HG02759 (cell line): ENCODE measurements at regions not wholly inside any gene's neighbourhood (a gene's known extent, or its start where the extent isn't known, plus 50 kb on each side); places are given as distances from the start of the nearest gene placed in this dataset.

Experiments used
- ATAC-seq: cut with Tn5 transposase; IDR thresholded peaks from one replicate; pipeline ENCODE4 v1.9.1; 2021; ENCODE audit warnings: mild to moderate bottlenecking, moderate library complexity; ENCODE audit not compliant: unreplicated experiment

- ATAC-seq, result no peak
These were observed 68.6 kb upstream of the DIO3 start for GRCh38 chr14:101492716-101493115.

- no peak for ATAC-seq
These were observed 66.5 kb upstream of the DIO3 start for GRCh38 chr14:101494826-101495225.

- ATAC-seq, result no peak
These were observed 66.0 kb upstream of the DIO3 start for GRCh38 chr14:101495284-101495683.

GRCh38 chr14:101495827-101496775 is 65.2 kb upstream of the DIO3 start:
- ATAC-seq, result no peak

- no peak for ATAC-seq
These were observed 64.3 kb upstream of the DIO3 start for GRCh38 chr14:101496776-101497683.

GRCh38 chr14:101497684-101498525 is 63.4 kb upstream of the DIO3 start:
- no peak for ATAC-seq

GRCh38 chr14:101498526-101498860 is 62.8 kb upstream of the DIO3 start:
- ATAC-seq, result no peak

- ATAC-seq, result no peak
These were observed 62.2 kb upstream of the DIO3 start for GRCh38 chr14:101499080-101499479.

DNA sequence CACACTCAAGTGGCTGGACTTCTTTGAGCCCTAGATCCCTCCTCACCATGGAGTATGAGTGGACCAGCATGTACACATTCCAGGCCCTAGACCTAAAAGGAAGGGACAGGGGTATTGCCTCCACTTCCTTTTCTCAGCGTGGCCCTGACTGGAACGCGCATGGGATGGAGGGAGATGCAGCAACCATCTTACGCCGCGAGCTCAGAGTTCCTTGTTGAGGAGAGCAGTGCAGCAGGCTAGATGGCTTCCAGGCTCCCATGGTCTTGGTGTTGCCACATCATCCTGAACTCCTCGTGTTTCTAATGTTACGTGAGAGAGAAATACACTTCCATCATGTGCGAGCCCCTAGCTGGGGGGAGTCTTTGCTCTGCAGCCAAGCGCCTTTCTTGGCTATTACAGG is 61.8 kb upstream of the DIO3 start:
- ATAC-seq, result no peak

DNA sequence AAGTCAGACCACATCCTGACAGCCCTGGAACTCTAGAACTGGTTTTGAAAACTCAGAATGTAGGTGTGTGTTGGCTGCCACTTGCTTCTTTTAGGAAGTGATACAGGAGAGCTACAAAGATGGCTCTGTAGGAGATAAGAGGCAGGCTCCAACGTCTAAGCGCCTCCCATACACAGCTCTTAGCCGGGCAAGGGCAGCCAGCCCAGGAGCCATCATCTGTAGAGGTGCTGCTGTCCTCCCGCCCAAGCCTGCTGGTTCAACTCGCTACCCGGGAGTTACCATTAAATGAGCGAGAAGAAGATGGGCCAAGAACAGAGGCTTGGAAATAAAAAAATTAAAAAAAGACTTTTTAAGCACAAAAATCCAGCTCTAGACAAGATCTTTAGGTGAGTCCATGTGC is 61.2 kb upstream of the DIO3 start:
- no peak for ATAC-seq

- ATAC-seq, result no peak
These were observed 60.6 kb upstream of the DIO3 start for GRCh38 chr14:101500681-101501080.

DNA sequence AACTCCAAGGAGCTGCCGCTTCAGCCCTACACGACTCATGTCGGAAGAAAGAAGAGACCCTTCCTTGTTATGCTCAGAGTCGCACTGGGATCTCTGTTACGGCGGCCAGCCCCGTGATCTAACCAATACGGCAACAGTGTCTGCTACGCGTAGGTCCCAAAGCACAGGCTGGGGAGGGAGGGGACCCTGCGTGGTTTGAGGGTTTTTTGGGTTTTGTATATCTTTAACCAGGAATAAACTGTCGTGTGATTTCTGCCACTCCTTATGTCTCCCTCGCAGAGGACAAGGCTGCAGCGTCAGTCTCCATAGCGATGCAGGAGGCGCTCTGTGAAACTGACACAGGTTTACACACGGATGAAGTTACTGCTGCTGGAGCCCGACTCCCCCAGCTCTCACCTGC is 60.0 kb upstream of the DIO3 start:
- no peak for ATAC-seq

- no peak for ATAC-seq
These were observed 59.3 kb upstream of the DIO3 start for GRCh38 chr14:101501858-101502615.

GRCh38 chr14:101502761-101503392 is 58.4 kb upstream of the DIO3 start:
- ATAC-seq, result no peak

- ATAC-seq, result no peak
These were observed 57.7 kb upstream of the DIO3 start for GRCh38 chr14:101503431-101504095.

DNA sequence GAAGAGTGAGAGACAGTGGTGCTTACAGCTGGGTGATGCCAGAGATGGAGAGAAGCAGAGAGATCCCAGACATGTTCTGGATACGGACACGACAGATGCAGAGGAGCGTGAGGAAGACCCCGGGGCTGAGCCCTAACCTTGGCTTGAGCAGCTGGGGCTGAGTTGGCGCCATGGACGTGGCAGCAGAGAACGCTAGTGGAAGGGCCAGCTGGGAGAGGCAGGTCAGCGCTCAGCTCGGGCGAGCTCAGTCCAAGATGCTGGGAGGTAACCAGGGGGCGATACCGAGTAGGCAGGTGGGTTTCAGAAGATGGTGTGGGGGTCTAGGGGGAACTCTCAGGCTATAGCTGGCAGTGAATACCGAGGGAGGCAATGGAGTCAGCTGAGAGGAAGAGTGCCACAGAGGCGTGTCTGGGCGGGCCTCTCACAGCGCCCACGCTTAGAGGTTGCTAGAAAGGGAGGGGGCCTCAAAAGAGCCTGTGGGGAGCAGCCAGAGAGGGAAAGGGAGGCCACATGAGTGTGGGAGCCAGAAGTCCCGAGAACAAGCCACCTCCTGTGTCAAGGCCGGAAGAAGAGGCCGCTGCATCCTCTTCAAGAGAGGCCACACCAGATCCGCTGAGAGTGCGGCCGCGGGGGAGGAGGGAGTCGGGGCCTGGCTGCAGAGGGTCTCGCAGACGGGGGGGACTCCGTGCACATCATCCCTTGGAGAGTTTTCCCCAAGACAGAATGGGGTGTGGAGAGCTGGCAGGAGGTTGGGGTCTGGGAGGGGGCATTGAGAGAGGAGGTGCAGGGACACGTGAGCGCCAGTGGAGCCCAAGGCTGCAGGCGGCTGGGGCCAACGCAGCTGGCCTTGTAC is 57.0 kb upstream of the DIO3 start:
- no peak for ATAC-seq

DNA sequence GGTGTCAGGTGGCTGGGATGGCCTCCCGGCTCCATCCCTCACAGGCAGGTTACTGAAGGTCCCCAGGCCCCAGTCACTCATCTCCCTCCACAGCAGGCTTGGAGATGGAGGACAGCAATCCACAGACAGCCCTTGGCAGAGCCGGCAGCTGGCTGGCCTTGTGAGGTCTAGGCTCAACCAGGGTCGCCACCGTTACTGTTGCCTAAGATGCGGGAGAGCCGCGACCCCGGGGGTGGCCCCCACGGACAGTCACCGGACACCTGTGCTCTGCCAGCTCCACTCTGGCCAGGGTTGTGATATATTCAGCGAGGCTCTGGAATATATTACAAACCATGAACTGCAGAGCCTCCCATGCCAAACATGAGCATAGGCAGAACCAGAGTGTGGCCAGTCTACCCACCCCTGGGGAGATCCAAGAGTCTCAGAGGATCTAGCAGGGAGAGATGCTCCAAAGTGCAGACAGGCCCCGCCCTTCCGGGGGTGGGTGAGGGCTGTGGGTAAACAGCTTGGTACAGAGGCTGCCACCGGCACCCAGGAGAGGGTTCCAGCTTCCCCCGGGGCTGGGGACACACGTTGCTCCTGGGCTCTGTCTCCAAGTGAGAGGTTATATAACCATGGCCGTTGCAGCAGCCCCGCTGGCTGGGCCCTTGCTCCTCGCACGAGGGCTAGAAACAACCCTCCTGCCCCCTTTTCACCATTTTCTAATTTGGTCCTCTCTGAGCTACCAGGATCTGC is 55.9 kb upstream of the DIO3 start:
- ATAC-seq, result no peak
